ENCODE measurements at regions not wholly inside any gene's neighbourhood (a gene's known extent, or its start where the extent isn't known, plus 50 kb on each side); places are given as distances from the start of the nearest gene placed in this dataset.
"Not testable (repeated sequence)": the region's sequence is repeated elsewhere in the genome, so short reads cannot be mapped to it uniquely, and the experiment has no call there.

DNA sequence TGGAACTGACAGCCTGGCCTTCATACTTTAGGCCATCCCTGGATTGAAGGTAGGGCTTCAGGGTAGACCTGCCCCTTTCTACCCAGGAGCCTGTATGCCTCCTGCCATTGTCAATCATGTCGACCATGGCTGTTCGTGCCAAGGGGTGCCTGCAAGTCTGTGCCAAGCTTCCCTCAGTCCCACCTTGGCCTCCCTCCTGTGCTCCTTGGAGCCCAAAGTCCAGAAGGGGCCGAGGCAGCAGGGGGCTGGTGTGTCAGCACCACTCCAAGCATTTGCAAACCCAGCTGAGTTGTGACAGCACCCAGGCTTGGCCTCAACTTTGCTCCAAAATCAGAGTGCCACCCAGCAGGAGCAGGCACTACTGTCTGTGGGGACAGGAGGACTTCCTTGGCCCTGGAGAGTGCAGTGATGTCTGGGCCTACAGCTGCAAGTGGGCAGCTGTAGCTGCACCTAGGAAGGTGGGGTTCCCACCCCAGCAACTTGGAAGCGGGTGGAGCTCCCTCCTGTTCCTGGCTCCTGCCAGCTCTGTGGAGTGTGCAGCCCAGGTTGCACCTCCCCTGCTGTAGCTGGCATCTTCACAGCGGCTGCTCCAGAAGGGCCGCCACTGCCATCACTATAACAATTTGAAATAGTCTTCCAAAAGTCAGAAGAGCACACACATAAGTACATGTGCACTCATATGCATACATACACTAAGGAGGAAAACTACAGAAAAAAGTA lies 1719.3 kb downstream of the HACE1 start:
- Mint-ChIP-seq H3K9me3 (peaks cover 0 to 3% (median 0%) of the 10 kb centered on the region in 3 donors), H3K4me1 (no peaks in the 10 kb centered on the region), H3K27me3 (no peaks in the 10 kb centered on the region), H3K27ac (no peak overlapping the region), H3K4me3 (no peak overlapping the region), H3K36me3 (no peaks in the 10 kb centered on the region)

DNA sequence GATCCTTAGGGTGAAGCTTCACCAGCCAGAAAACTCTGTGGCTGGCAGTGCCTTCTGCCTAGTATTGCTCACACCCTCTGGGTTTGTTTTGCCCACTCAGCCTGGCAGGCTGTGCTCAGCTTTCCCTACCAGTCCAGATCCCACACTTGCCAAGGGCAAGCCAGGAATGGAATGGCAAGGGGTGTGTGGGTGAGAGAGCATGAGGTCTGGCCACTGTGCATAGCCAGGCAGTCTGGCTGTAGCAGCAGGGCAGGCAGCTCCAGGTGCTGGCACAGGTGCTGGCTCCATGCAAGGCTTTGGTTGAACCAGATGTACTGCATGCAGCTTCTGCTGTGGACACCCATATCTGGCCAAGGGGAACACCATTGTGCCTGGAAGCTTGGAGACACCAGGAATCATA lies 1720.3 kb downstream of the HACE1 start:
- Mint-ChIP-seq H3K4me3 (no peak overlapping the region), H3K4me1 (no peaks in the 10 kb centered on the region)

DNA sequence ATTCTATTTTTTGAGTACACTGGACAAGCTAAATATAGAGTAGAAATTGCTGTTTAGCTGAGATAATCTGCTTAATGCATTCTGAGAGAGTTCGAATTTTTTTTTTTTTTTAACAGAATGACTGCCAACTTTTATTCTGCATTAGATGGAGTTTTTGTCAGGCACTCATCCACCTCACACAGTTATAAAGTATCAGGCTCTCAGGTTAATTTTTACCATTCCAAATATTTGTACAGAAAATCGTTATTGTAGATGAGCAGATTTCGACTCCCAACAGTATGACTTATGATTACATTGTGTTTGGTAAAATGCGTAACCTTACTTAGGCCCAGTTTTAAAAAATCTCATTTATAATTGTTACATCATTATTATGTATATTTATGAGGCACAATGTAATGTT lies 1731.0 kb downstream of the GRIK2 start:
- H3K27me3 Mint-ChIP-seq = no peaks in the 10 kb centered on the region
- no peak overlapping the region for H3K4me3 Mint-ChIP-seq
- H3K9me3 Mint-ChIP-seq = peaks cover 0 to 5% (median 3%) of the 10 kb centered on the region in 3 donors
- H3K36me3 Mint-ChIP-seq = no peaks in the 10 kb centered on the region
- no peak overlapping the region for H3K27ac Mint-ChIP-seq
- H3K4me1 Mint-ChIP-seq = no peaks in the 10 kb centered on the region

More for the DNA sequence above, 1720.3 kb downstream of the HACE1 start:
- Mint-ChIP-seq H3K9me3 (peaks cover 0 to 4% (median 0%) of the 10 kb centered on the region in 3 donors), H3K27ac (no peak overlapping the region), H3K27me3 (no peaks in the 10 kb centered on the region), H3K36me3 (no peaks in the 10 kb centered on the region)

DNA sequence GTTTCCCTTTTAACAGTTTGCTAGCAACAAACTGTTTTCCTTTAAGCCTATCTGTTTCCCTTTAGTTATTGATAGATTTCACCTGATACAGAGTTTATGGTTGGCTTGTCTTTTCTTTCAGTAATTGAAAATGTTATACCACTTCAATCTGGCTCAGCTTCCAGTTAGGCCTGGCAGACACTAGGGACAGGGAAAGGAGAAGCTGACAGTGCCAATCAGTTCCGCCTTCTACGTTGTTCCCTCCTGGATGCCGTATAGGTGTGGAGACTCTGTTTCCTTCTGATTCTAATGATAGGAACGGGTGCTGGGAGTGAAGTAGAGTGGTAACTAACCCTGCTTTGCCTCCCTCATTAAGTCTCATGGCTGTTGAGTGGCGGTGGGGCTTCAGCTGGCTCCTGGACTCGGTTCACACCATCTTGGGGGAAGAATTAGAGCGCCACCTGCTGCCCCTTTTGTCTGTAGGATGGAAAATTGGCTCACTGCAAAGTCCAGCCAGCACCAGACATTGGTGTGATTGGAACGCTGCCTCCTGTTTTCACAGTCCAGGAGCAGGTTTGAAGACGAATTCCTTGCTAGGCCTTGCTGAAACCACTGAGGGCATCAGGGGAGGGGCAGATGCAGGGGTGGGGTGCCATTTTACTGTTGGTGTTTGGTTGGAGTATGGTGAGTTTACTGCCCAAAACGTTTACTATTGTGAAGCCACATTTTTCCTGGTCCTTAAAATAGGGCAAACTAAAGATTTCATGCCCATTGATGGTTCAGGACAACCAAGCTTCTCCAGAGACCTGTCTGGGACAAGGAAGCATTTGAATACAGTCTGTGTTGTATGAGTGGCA lies 1729.5 kb downstream of the GRIK2 start:
- H3K9me3 Mint-ChIP-seq = peaks cover 0 to 5% (median 3%) of the 10 kb centered on the region in 3 donors
- no peaks in the 10 kb centered on the region for H3K36me3 Mint-ChIP-seq
- H3K27me3 Mint-ChIP-seq = no peaks in the 10 kb centered on the region
- no peak overlapping the region for H3K4me3 Mint-ChIP-seq
- no peak overlapping the region for H3K27ac Mint-ChIP-seq
- H3K4me1 Mint-ChIP-seq = no peaks in the 10 kb centered on the region

DNA sequence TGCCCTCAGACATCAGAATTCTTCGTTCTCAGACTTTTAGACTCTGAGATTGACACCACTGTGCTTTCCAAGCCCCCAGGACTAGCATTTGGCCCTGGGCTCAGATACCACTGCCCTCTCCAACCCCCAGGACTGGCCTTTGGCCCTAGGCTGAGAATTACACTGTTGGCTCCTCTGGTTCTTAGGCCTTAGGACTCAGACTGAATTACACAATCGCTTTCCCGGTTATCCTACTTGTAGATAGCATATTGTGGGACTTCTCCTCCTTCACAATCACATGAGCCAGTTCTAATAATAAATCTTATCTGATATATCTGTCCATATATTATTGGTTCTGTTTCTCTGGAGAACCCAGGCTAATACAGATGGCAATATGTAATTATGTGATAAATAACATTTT lies 1725.5 kb downstream of the GRIK2 start:
- Mint-ChIP-seq H3K4me3 (no peak overlapping the region), H3K27me3 (no peaks in the 10 kb centered on the region), H3K4me1 (peaks cover 0 to 1% (median 0%) of the 10 kb centered on the region in 3 donors), H3K27ac (no peak overlapping the region), H3K36me3 (no peaks in the 10 kb centered on the region), H3K9me3 (peaks cover 0 to 5% (median 1%) of the 10 kb centered on the region in 3 donors)

DNA sequence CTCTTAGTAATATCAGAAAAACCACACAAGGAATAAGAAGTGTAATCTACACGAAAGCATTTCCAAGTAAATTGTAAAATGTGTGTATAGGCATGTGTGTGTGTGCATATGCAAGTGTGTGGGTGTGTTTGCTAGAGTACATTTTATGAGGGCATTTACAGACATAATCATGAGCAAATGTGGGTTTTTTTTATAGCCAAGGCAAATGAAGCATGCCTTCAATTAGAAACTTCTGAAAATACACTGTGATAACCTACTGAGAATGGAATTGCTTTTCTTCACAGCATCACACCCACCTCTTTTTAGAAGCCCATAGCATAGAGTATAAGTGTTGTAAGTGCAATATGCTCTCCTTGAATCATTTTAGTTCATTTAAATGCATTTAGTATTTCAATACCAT lies 1721.1 kb downstream of the GRIK2 start:
- Mint-ChIP-seq H3K27me3 (no peaks in the 10 kb centered on the region), H3K4me3 (no peak overlapping the region), H3K4me1 (peaks cover 0 to 1% (median 0%) of the 10 kb centered on the region in 3 donors), H3K27ac (no peak overlapping the region), H3K36me3 (no peaks in the 10 kb centered on the region), H3K9me3 (peaks cover 0 to 5% (median 3%) of the 10 kb centered on the region in 3 donors)

DNA sequence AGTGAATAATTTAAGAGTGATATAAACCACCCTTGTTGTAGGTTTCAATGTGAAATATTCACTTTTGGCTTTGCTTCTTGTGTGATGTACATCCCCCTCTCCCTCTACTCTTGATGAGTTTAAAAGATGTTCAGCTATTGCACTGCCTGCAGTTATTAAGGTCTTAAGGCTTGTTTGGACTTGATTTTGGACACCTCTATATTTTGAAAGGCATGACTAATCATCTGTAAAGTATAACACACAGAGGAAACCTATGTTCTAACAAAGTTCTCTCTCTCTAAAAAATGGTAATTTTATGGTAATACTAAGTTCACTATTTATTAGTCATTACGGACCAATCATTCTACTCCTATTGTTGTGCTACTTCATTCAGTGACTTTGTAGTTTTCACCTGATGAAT lies 1719.9 kb downstream of the GRIK2 start:
- H3K4me3 Mint-ChIP-seq = no peak overlapping the region
- H3K9me3 Mint-ChIP-seq = peaks cover 0 to 5% (median 3%) of the 10 kb centered on the region in 3 donors

DNA sequence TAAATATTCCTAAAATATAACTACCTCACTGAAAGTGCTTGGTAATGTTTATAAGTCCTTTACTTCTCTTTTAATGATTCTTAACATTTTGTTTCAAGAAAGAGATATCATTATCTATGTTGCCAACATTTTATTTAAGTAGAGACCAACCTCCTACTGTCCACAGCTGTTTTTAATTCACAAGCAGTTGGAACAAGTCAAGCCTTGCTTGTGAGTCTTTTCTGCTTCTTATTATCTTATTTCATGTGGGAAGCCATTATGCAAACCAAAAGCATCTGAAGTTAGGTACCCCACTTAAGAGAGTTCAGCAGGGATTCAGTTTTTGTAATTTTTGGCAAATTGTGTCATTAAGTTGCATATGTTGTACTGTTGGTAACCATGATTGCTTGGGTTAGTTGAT lies 1714.5 kb downstream of the GRIK2 start:
- Mint-ChIP-seq H3K4me1 (no peaks in the 10 kb centered on the region), H3K36me3 (no peaks in the 10 kb centered on the region), H3K4me3 (no peak overlapping the region), H3K9me3 (peaks cover 5% of the 10 kb centered on the region in 3 donors), H3K27ac (no peak overlapping the region), H3K27me3 (no peaks in the 10 kb centered on the region)

More for the DNA sequence above, 1719.9 kb downstream of the GRIK2 start:
- Mint-ChIP-seq H3K27me3 (no peaks in the 10 kb centered on the region), H3K4me1 (peaks cover 0 to 1% (median 0%) of the 10 kb centered on the region in 3 donors), H3K36me3 (no peaks in the 10 kb centered on the region), H3K27ac (no peak overlapping the region)

DNA sequence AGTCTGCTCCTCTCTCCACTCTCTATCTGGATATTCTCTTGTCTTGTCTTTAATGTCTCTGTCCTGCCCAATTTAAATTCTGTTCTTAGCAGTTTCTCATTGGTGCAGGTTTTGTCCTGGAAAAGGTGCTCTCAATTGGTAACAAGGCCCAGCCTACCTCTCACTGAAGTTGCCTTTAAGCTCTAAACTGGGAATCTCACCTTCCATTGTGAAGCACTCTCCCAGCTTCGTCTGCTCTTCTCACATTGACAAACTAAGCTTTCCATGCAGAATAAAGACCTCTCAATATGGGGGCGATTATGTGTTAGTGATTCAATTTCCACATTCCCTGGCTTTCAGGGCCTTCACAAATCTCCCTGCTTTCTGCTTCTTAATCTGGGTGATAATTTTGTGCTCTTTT lies 1712.2 kb downstream of the GRIK2 start:
- no peaks in the 10 kb centered on the region for H3K36me3 Mint-ChIP-seq
- no peaks in the 10 kb centered on the region for H3K4me1 Mint-ChIP-seq
- H3K9me3 Mint-ChIP-seq = peaks cover 8 to 10% (median 8%) of the 10 kb centered on the region in 3 donors

DNA sequence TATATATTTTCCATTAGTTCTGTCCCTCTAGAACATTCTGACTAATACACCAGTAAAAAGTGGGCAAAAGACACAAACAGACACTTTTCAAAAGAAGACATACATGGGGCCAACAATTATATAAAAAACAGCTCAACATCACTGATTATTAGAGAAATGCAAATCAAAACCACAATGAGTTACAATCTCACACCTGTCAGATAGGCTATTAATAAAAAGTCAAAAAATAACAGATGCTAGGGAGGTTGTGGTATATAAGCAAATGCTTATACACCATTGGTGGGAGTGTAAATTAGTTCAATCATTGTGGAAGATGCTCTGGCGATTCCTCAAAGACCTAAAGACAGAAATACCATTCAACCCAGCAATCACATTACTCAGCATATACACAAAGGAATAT lies 1707.8 kb downstream of the GRIK2 start:
- H3K4me3 Mint-ChIP-seq = no peak overlapping the region
- H3K36me3 Mint-ChIP-seq = no peaks in the 10 kb centered on the region
- no peaks in the 10 kb centered on the region for H3K4me1 Mint-ChIP-seq
- H3K9me3 Mint-ChIP-seq = peaks cover 7 to 14% (median 8%) of the 10 kb centered on the region in 3 donors
- H3K27ac Mint-ChIP-seq = no peak overlapping the region
- no peaks in the 10 kb centered on the region for H3K27me3 Mint-ChIP-seq

More for the DNA sequence above, 1712.2 kb downstream of the GRIK2 start:
- no peaks in the 10 kb centered on the region for H3K27me3 Mint-ChIP-seq
- peak overlapping the region in 1 of 3 donors; percentile 19 for H3K27ac Mint-ChIP-seq
- no peak overlapping the region for H3K4me3 Mint-ChIP-seq

DNA sequence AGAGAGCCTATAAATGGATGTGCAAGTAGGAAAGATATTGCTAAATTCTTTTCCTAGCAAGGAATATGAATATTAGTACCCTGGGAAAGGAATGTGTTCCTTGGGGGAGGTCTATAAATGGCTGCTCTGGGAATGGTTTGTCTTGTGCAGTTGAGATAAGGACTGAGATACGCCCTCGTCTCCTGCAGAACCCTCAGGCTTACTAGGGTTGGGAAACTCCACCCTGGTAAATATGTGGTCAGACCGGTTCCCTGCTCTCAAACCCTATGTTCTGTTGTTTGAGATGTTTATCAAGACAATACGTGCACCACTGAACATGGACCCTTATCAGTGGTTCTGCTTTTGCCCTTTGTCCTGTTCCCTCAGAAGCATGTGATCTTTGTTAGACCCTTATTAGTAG lies 1698.9 kb downstream of the GRIK2 start:
- H3K27me3 Mint-ChIP-seq, H3K4me1 Mint-ChIP-seq, H3K27ac Mint-ChIP-seq, H3K36me3 Mint-ChIP-seq, H3K9me3 Mint-ChIP-seq, H3K4me3 Mint-ChIP-seq: not testable (repeated sequence)

DNA sequence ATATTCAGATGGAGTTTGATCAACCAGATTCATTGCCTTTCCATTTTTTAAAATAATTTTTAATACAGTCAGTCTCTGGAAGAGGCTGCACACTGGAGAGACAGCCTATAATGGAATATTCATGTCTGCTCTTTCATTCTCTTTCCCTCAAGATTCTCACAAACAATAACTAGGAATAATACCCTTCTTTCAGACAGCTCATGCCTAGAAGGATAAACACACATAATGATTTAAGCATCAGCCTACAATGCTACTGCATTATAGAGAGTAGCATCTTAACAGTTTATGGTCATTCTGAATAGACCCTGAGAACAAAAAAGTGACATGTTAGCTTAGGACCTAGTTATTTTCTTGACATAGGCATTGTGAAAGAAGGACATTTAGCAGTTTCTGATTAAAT lies 1692.3 kb downstream of the GRIK2 start:
- H3K4me1 Mint-ChIP-seq = no peaks in the 10 kb centered on the region
- no peaks in the 10 kb centered on the region for H3K36me3 Mint-ChIP-seq
- peaks cover 0 to 7% (median 0%) of the 10 kb centered on the region in 3 donors for H3K9me3 Mint-ChIP-seq
- no peak overlapping the region for H3K27ac Mint-ChIP-seq
- no peaks in the 10 kb centered on the region for H3K27me3 Mint-ChIP-seq
- H3K4me3 Mint-ChIP-seq = no peak overlapping the region

DNA sequence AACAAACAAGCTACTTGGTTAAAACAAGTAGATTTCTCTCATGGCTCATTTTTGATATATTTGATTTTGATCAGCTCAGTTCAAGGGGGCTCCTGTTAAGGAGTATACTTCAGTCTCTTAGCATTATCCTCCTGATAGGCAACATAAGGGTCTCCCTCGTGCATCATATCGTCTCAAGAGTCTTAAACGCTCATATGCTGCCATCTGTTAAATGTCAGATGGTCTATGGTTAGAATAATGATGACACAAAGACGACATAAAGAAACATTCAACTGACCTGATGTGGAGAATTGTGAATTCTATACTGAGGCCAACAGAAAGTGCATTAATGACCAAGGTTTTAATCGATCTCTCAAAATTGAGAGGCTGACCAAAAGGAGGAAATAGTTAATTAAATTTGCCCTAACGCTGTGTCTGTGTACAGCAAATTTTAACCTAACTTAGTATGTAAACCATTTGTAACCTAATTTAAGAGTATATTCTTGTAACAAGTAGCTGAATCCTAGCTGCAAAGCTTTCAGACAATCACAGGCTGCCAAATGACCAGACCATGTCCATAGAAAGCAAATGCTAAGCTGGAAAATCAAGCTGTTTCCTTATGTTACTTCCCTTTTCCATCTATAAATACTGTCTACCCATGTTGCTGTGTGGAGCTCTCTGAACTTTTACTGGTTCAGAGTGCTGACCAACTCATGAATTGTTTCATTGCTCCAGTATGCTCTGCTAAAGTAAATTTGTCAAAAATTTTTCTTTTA lies 1688.5 kb downstream of the GRIK2 start:
- H3K9me3 Mint-ChIP-seq = peaks cover 0 to 11% (median 4%) of the 10 kb centered on the region in 3 donors
- no peak overlapping the region for H3K4me3 Mint-ChIP-seq
- no peaks in the 10 kb centered on the region for H3K27me3 Mint-ChIP-seq
- no peaks in the 10 kb centered on the region for H3K36me3 Mint-ChIP-seq
- H3K27ac Mint-ChIP-seq = no peak overlapping the region
- H3K4me1 Mint-ChIP-seq = peaks cover 0 to 4% (median 0%) of the 10 kb centered on the region in 3 donors

DNA sequence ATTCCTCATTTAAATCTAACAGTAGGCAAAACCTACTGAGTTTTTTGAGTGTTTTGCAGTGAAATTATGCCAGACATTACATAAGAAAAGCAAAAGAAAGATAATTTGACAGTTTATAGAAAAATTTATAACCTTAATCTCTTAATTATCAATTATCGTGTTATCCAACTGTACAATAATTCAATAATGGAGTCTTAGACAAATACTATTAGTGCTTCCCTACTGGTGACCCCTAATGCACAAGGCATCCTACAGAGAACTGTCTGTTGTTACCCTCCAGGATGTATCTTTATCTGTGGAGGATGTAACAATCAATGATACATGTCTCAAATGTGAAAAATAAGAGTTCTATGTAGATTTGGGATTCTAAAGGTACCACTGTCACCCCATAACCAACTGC lies 1687.6 kb downstream of the GRIK2 start:
- peaks cover 0 to 4% (median 0%) of the 10 kb centered on the region in 3 donors for H3K4me1 Mint-ChIP-seq
- no peaks in the 10 kb centered on the region for H3K36me3 Mint-ChIP-seq
- no peak overlapping the region for H3K4me3 Mint-ChIP-seq
- no peak overlapping the region for H3K27ac Mint-ChIP-seq
- peaks cover 0 to 11% (median 4%) of the 10 kb centered on the region in 3 donors for H3K9me3 Mint-ChIP-seq
- H3K27me3 Mint-ChIP-seq = no peaks in the 10 kb centered on the region

DNA sequence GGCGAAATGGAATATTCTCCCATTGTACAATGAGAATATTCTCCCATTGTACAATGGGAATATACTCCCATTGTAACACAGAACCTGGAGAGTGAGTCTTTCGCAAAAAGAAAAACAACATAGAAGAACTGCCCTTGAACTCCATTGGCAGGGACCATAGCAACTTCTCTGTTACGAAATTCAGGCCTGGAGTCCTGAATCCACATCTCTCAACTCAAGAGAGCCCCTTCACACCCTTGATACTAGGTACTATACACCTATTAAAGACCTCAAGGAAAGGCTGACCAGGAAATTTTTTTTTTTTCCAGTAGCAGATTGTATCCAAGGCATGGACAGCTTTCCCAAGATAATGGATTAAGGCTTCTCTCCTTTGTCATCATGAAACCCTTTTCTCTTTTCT lies 1687.0 kb downstream of the GRIK2 start:
- Mint-ChIP-seq H3K9me3 (peaks cover 0 to 11% (median 4%) of the 10 kb centered on the region in 3 donors), H3K36me3 (no peaks in the 10 kb centered on the region), H3K4me3 (no peak overlapping the region), H3K4me1 (peaks cover 0 to 4% (median 0%) of the 10 kb centered on the region in 3 donors), H3K27ac (no peak overlapping the region), H3K27me3 (no peaks in the 10 kb centered on the region)
